ENCODE measurements at regions not wholly inside any gene's neighbourhood (a gene's known extent, or its start where the extent isn't known, plus 50 kb on each side); places are given as distances from the start of the nearest gene placed in this dataset.

DNA sequence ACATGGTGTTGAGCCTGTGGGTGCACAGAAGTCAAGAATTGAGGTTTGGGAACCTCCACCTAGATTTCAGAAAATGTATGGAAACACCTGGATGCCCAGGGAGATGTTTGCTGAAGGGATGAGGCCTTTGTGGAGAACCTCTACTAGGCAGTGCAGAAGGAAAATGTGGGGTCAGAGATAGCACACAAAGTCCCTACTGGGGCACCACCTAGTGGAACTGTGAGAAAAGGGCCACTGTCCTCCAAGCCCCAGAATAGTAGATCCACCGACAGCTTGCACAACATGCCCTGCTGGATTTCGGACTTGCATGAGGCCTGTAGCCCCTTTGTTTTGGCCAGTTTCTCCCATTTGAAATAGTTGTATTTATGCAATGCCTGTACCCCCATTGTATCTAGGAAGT lies 2027.3 kb downstream of the PCDH9 start:
- peak in 1 of 2 donors; percentile 25 for DNase-seq (ENCODE audit: low read depth in 2 of 2)

DNA sequence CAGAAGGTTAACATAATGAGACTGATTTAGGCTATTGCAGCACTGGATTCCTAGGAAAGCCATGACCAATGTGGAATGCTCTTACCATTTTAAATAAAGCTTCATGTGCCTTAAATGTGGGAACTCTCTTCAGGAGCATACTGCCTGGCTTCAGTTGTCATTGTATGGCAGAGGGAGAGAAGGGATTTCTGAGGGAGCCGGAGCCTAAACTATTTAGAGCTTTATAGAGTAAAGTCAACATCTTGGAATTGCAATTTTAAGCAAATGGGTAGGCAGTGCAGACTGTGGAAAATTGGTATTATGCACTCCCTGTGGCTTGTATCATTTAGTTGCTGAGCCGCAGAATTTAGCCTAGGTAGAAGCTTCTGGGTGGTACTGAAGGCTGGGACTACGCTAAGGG lies 2041.4 kb downstream of the PCDH9 start:
- no peak for DNase-seq (ENCODE audit: low read depth in 2 of 2)

DNA sequence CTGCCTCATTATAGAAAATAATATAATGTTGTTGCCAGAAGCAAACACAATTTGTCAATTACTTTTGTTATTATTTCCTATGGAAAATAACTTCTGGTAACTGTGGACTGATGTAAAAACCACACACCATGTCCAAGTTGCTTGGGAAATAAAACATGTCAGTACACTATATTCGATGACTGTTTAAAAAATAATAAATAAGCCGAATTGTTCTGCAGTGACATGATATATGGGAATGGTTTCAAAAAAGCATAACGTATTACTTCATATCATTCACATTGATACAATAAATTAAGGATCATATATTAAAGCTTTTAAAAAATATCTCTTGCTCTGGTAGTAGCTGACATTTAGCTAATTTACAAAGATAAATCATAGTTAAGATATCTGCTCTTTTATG lies 2062.1 kb downstream of the PCDH9 start:
- no peak for DNase-seq (ENCODE audit: low read depth in 2 of 2)

DNA sequence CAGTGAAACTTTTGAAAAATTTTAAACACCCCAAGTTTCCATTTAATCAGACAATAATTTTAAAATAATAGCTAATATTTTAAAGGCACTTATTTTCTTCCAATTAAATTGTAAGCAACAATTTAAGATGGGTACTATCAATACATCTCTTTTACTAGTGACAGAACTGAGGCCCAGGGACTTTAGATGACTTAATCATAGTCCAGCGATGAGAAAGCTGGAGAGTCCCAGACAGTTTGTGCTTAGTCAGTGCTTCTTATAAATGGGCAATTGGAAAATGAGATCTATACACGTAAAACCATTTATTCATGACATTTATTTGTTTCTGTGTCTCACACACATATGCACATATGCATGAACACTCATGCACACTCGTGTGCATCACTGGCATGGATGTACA lies 2063.5 kb downstream of the PCDH9 start:
- no peak for DNase-seq (ENCODE audit: low read depth in 2 of 2)

GRCh38 chr13:65159803-65160202 lies 2070.3 kb downstream of the PCDH9 start:
- DNase-seq (ENCODE audit: low read depth in 2 of 2), result no peak

- DNase-seq (ENCODE audit: low read depth in 2 of 2), result no peak
These were observed 2074.3 kb downstream of the PCDH9 start for GRCh38 chr13:65155861-65156260.

GRCh38 chr13:65154661-65155447 lies 2075.3 kb downstream of the PCDH9 start:
- DNase-seq (ENCODE audit: low read depth in 2 of 2), result no peak

- DNase-seq (ENCODE audit: low read depth in 2 of 2), result no peak
These were observed 2080.4 kb downstream of the PCDH9 start for GRCh38 chr13:65149687-65150086.

DNA sequence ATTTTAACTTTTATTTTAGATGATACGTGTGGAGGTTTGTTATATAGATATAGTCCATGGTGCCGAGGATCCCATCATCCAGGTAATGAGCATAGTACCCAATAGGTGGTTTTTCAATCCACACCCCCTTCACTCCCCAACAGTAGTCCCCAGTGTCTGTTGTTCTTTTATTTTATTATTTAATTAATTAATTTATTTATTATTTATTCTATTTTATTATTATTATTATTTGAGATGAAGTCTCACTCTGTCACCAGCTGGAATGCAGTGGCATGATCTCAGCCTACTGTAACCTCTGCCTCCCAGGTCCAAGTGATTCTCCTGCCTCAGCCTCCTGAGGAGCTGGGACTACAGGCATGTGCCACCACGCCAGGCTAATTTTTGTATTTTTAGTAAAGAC lies 2086.2 kb downstream of the PCDH9 start:
- no peak for DNase-seq (ENCODE audit: low read depth in 2 of 2)

- DNase-seq (ENCODE audit: low read depth in 2 of 2), result no peak
These were observed 2097.0 kb downstream of the PCDH9 start for GRCh38 chr13:65133094-65133493.

DNA sequence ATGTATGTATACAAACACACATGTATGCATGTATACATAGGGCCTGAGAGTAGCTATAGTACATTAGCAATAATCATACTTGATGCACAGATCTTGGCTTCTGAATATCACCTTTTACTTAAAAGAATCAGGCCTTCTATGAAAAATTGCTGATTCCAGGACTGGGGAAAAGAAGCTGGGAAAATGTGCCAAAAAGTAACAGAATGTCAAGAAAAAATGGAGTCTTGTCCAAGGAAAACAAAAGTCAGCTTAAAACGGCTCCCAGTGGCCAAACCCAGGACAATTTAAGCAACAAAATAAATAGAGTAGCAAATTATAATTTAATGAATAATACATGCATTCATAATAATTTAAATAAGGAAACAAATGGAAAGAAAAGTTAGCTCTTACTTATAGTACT lies 2104.9 kb downstream of the PCDH9 start:
- DNase-seq (ENCODE audit: low read depth in 2 of 2), result no peak

- no peak for DNase-seq (ENCODE audit: low read depth in 2 of 2)
These were observed 2117.6 kb downstream of the PCDH9 start for GRCh38 chr13:65112531-65112941.

DNA sequence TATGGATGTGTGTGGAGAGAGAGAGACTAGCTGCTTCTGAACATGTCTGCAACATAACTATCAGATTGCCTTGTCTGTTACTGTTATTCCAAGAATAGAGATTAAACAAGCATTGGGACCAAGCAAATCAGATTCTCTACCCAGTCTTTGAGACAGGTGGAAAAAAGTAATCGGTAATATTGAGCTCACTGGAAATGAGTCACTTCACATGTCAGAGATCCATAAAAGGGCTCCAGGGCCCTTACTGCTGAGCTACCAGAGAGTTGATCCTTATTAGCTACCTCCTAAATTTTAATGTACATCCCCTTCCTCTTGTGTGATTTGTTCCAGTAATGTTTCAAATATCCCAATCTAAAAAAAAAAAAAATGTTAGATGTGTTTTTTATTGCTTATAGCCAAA lies 2118.0 kb downstream of the PCDH9 start:
- DNase-seq (ENCODE audit: low read depth in 2 of 2), result no peak

DNA sequence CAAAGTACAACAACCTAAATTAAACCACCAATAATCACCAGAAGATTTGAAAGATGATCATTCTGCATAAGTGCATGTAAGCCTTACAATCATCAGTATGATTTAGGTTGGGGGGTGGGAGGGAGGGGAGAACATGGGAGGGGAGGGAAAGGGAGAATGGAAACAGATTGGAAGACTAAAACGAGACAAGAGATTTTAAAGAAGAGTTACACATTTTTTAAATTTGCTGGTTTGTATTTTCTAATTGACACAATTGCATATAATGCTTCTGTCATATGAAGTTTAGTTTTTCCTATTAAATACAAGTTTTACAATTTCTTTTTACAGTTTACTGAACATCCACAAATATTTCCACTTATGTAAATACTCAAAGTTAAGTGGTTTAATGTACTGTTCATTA lies 2118.9 kb downstream of the PCDH9 start:
- no peak for DNase-seq (ENCODE audit: low read depth in 2 of 2)

DNA sequence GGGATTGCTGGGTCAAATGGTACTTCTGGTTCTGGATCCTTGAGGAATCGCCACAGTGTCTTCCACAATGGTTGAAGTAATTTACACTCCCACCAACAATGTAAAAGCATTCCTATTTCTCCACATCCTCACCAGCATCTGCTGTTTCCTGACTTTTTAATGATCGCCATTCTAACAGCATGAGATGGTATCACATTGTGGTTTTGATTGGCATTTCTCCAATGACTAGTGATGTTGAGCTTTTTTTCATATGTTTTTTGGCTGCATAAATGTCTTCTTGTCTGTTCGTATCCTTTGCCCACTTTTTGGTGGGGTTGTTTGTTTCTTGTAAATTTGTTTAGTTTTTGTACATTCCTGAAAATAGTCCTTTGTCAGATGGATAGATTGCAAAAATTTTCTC lies 2125.7 kb downstream of the PCDH9 start:
- DNase-seq (ENCODE audit: low read depth in 2 of 2), result peak in 1 of 2 donors; percentile 25

GRCh38 chr13:65103351-65103750 lies 2126.8 kb downstream of the PCDH9 start:
- DNase-seq (ENCODE audit: low read depth in 2 of 2), result no peak

DNA sequence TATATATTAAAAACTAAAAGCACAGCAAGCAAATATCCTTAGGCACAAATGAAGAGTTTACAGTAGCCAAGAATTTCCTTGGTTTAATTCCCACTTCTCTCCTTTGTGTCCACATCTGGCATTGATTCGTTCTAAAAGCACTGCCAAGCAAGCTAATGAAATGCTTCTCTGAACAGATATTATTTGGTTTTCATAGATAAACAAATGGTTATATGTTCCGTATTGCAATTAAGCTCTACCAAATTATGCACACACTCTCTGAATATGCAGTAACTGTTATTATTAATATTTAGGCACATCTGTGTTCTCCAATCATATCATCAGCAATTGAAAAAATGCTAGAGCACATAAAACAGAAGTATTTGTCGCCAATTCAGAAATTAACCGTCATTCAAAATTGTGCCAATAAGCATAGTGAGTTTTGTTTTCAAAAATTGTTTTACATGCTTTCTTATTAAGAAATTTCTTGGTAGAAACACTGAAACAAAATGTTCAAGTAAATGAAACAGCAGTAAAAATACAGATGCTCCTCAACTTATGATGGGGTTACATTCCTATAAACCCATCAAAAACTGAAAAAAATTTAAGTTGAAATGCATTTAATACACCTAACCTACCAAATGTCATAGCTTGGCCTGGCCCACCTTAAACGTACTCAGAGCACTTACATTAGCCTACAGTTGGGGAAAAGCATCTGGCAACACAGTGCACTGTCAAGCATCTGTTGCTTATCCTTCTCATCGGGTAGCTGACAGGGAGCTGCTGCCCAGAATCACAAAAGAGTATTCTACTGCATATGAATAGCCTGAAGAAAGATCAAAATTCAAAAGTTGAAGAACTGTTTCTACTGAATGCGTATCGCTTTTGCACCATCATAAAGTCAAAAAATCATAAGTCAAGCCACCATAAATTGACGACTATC lies 2134.7 kb downstream of the PCDH9 start:
- DNase-seq (ENCODE audit: low read depth in 2 of 2), result no peak

GRCh38 chr13:65093357-65093756 lies 2136.8 kb downstream of the PCDH9 start:
- no peak for DNase-seq (ENCODE audit: low read depth in 2 of 2)

GRCh38 chr13:65091031-65091430 lies 2139.1 kb downstream of the PCDH9 start:
- no peak for DNase-seq (ENCODE audit: low read depth in 2 of 2)

GRCh38 chr13:65090186-65090585 lies 2139.9 kb downstream of the PCDH9 start:
- no peak for DNase-seq (ENCODE audit: low read depth in 2 of 2)

DNA sequence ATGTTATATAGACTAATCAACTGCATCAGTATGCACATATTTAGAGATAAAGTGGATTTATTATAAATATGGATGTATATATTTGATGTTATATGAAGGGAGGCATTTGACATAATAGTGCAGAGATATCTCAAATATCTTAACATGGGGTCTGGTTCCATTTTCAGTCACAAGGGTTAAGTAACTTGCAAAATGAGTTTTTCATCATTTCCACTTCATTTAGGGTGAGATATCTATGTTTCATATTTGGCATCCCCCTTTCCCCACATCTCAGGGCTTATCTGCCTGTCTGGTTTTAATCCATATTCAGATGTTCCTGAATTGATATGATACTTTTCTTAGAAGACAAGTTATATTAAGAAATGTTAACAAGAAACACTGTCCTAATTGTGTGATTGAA lies 2141.2 kb downstream of the PCDH9 start:
- no peak for DNase-seq (ENCODE audit: low read depth in 2 of 2)

DNA sequence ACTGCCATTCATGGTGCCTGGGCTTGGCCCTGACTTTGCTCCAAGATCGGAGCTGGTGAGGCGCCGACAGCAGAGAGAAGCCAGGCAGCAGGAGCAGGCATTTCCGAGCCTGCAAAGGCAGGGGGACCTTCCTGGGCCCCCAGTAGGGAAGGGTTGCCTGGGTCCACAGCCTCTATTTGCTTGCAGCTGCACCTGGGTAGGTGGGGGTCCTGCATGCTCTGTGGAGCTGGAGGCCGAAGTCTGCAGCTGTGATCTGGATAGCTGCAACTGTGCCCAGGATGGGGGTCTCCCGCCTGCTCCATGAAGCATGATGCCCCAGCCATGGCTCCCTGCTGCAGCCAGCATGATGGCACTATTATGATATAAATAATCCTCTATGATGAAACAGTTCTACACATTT lies 2144.2 kb downstream of the PCDH9 start:
- DNase-seq (ENCODE audit: low read depth in 2 of 2), result no peak

GRCh38 chr13:65074248-65074647 lies 2155.9 kb downstream of the PCDH9 start:
- no peak for DNase-seq (ENCODE audit: low read depth in 2 of 2)
